Activated CD4-positive, alpha-beta T cell treated with anti-CD3 and anti-CD28 coated beads for 36 hours (primary cell): ENCODE measurements at regions not wholly inside any gene's neighbourhood (a gene's known extent, or its start where the extent isn't known, plus 50 kb on each side); places are given as distances from the start of the nearest gene placed in this dataset.

ENCODE experiments used
- ATAC-seq: fragments of 200-7000 bp; cut with Tn5 transposase; one replicate; pipeline ENCODE4 v1.10.0; 2021; ENCODE audit warnings: mild to moderate bottlenecking, moderate library complexity
- CTCF ChIA-PET: fragments of 350-600 bp; sonication (Branson Sonifier 250); formaldehyde crosslinking; loops from one replicate; lab custom pipeline; 2021; ENCODE audit warnings: antibody characterized with exemption; lab: Charles Lee
- POLR2A ChIA-PET: fragments of 350-600 bp; sonication (Branson Sonifier 250); formaldehyde crosslinking; loops from one replicate; lab custom pipeline; 2021; ENCODE audit warnings: antibody characterized with exemption, inconsistent platforms; lab: Charles Lee
- DNase-seq: peaks from one replicate; pipeline ENCODE4 v3.0.0-alpha.2; 2020
- H3K27ac Mint-ChIP-seq: one replicate; pipeline ENCODE4 v1.8.0; 2021; ENCODE audit warnings: mixed read lengths
- H3K27me3 Mint-ChIP-seq: one replicate; pipeline ENCODE4 v1.8.0; 2021; ENCODE audit warnings: mixed read lengths
- H3K36me3 Mint-ChIP-seq: one replicate; pipeline ENCODE4 v1.8.0; 2021; ENCODE audit warnings: low read depth, mixed read lengths
- H3K4me1 Mint-ChIP-seq: one replicate; pipeline ENCODE4 v1.8.0; 2021; ENCODE audit warnings: mixed read lengths
- H3K4me3 Mint-ChIP-seq: one replicate; pipeline ENCODE4 v1.8.0; 2021; ENCODE audit warnings: mild to moderate bottlenecking, moderate library complexity, mixed read lengths
- H3K9me3 Mint-ChIP-seq: one replicate; pipeline ENCODE4 v1.8.0; 2021; ENCODE audit warnings: low read depth, mixed read lengths
- intact Hi-C, 2 experiments: fragments of 100-400 bp; cut with DNase I in 1 of 2; cut with micrococcal nuclease in 1 of 2; formaldehyde crosslinking; loops; one replicate each; pipeline versions ENCODE4 v1.14.2 to v1.15.1; 2022 to 2024; cut with DNase I, micrococcal nuclease

DNA sequence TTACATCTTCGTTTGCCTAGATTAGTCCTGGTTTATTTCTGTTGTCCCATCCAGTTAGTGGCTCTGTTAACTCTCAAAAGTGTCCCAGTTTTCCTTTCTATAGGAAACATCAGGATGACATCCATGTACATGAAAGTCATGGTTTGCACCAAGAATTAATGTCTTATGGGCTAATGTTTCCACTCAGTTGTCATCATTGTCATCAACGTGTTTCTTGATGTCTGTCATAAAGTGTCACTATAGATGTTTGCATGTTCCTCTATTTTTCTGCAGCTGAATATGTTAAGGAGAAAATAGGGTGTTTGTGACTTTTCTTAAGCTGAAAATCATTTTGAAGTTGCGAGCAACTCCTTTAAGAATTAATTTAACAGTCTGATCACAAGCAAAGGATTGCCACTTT lies 567.0 kb downstream of the TMEM114 start:
- no peaks in the 10 kb centered on the region for H3K27me3 Mint-ChIP-seq
- no peak overlapping the region for H3K4me3 Mint-ChIP-seq
- DNase-seq (no peak), ATAC-seq (no peak)
- no peak overlapping the region for H3K27ac Mint-ChIP-seq
- CTCF ChIA-PET, result no interaction called here
- peaks cover 12% of the 10 kb centered on the region for H3K9me3 Mint-ChIP-seq
- H3K4me1 Mint-ChIP-seq, result no peaks in the 10 kb centered on the region
- intact Hi-C loops, result no loop called here
- H3K36me3 Mint-ChIP-seq, result no peaks in the 10 kb centered on the region
- POLR2A ChIA-PET, result no interaction called here

DNA sequence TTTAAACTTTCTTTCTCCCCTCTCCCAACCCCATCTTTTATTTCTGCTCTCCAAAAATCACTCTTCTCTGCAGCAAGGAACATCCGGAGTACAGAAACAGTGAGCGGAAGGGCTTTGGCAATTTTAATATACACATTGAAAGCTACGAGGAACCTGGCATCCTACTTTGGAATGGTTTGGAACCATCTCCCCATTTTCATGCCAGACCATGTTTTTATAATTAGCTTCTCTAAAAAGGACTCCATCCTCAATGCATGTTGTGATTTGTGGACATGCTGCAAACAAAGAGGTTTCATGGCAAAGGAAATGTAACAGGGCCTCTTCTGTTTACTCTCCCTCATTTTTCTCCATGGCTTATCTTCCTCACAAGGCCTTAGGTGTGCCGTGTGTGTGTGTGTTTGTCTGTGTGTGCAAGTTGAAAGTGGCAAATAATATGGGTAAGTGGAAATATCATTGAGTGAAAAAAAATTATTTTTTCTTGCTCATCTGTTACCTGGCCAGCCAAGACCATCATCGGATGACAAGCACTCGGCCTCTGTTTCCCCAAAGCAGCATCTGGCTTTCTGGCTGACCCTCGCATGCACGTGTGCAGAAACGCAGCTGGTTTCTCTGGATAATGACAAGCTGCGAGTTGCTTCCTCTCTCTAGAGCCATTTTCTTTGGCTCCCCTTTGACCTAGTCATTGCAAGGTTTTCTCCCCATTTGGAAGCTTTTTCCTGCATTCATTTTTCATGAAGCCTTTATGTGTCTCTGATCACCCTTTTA lies 585.0 kb downstream of the TMEM114 start:
- intact Hi-C loops, result no loop called here
- POLR2A ChIA-PET, result no interaction called here

DNA sequence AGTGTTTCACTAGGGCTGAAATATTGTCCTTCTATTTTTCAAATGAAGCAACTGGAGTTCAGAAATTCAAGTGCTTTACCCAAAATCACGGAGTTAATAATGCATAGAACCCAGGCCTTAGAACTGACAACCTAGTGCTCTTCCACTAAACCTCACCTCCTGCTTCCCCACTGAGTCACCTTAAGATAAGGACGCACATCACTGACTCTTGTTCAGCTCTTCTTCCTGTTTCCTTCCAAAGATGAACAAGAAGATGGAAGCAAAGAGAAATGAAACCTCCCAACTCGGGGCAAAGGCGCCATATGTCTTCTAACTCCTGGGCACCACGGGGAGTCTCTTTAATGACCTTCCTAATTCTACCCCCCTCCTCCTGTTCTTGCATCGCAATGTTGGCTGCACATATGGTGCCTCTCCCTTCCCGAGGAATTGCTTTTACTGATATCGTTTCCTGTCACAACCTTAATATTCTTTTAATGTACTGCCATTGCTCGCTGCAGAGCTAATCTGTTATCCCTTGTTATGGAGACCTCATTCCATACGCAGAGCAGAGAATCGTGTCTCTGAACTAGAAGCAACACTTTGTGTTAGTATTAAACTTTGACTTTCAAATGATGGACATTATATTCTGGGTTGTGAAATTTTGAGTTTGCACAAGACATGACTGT lies 591.4 kb downstream of the TMEM114 start:
- H3K27ac Mint-ChIP-seq, result no peak overlapping the region
- DNase-seq (no peak), ATAC-seq (no peak)
- no peaks in the 10 kb centered on the region for H3K4me1 Mint-ChIP-seq
- peaks cover 25% of the 10 kb centered on the region for H3K9me3 Mint-ChIP-seq
- no peaks in the 10 kb centered on the region for H3K36me3 Mint-ChIP-seq
- H3K27me3 Mint-ChIP-seq, result no peaks in the 10 kb centered on the region
- ChIA-PET CTCF (no interaction called here), POLR2A (no interaction called here)
- no peak overlapping the region for H3K4me3 Mint-ChIP-seq
- intact Hi-C loops, result no loop called here

More for the DNA sequence above, 585.0 kb downstream of the TMEM114 start:
- Mint-ChIP-seq H3K36me3 (no peaks in the 10 kb centered on the region), H3K4me1 (no peaks in the 10 kb centered on the region), H3K27ac (no peak overlapping the region), H3K4me3 (no peak overlapping the region), H3K9me3 (peaks cover 17% of the 10 kb centered on the region), H3K27me3 (no peaks in the 10 kb centered on the region)
- CTCF ChIA-PET, result no interaction called here
- DNase-seq (no peak), ATAC-seq (no peak)

DNA sequence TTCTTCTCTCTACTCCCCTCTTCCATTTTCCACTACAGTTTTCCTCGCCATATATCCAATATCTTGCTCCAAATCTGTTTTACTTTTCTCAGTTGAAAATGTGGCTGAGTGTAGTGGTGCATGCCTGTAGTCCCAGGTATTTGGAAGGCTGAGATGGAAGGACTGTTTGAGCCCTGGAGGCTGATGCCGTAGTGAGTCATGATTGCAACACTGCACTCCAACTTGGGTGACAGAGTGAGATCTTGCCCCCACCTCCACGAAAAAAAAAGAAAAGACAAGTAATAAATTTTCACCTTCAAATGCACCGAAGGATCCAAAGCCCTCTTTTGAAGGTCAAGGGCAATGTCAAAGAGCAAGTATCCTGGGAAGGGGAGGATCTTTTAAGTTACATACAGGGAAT lies 592.3 kb downstream of the TMEM114 start:
- intact Hi-C loops, result no loop called here
- CTCF ChIA-PET, result no interaction called here
- Mint-ChIP-seq H3K36me3 (no peaks in the 10 kb centered on the region), H3K27me3 (no peaks in the 10 kb centered on the region), H3K27ac (no peak overlapping the region), H3K4me1 (no peaks in the 10 kb centered on the region), H3K9me3 (peaks cover 29% of the 10 kb centered on the region), H3K4me3 (no peak overlapping the region)
- ATAC-seq (no peak), DNase-seq (no peak)
- POLR2A ChIA-PET, result no interaction called here

DNA sequence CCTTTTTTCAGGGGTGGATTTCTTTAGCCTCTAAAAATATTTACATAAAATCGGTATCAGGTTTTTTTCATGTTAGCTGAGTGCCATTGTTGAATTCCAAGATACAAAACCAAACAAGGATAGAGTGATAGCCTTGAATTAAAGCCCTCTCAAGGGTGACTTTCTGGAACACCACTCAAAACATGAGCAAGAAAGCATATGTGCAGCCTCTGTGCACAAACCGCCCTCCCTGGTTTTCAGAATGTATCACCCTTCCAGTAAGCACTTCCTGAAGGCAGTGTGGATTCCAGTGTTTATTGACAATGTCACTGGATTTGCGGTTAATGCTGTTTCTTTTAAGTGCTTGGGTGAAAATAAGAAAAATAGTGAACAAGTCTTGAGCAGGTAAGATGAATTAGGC lies 597.7 kb downstream of the TMEM114 start:
- no peak for DNase-seq
- H3K9me3 Mint-ChIP-seq, result peaks cover 15% of the 10 kb centered on the region
- intact Hi-C loops, result no loop called here
- H3K4me3 Mint-ChIP-seq, result no peak overlapping the region
- no peaks in the 10 kb centered on the region for H3K27me3 Mint-ChIP-seq
- no peak overlapping the region for H3K27ac Mint-ChIP-seq
- H3K4me1 Mint-ChIP-seq, result no peaks in the 10 kb centered on the region
- ChIA-PET CTCF (no interaction called here), POLR2A (no interaction called here)
- H3K36me3 Mint-ChIP-seq, result no peaks in the 10 kb centered on the region
- no peak for ATAC-seq

DNA sequence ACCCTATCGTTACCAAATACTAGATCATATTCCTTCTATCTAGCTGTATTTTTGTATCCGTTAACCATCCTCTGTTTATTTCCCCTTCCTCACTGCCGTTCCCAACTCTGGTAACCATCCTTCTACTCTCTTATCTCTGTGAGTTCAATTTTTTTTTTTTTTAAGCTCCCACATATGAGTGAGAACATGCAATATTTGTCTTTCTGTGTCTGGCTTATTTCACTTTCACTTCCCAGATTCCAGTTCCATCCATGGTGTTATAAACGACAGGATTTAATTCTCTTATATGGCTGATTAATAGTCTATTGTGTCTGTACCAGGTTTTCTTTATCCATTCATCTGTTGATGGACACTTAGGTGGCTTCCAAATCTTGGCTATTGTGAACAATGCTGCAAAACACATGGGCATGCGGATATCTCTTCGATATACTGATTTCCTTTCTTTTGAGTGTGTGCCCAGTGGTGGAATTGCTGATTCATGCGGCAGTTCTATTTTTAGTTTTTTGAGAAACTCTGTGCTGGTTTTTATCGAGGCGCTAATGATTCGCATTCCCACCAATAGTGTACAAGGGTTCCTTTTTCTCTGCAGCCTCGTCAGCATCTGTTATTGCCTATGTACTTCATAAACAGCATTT lies 599.6 kb downstream of the TMEM114 start:
- CTCF ChIA-PET, result no interaction called here
- no peaks in the 10 kb centered on the region for H3K36me3 Mint-ChIP-seq
- H3K9me3 Mint-ChIP-seq, result peaks cover 13% of the 10 kb centered on the region
- POLR2A ChIA-PET, result no interaction called here
- ATAC-seq (no peak), DNase-seq (no peak)
- intact Hi-C loops, result no loop called here
- no peak overlapping the region for H3K4me3 Mint-ChIP-seq
- no peak overlapping the region for H3K27ac Mint-ChIP-seq
- H3K27me3 Mint-ChIP-seq, result no peaks in the 10 kb centered on the region
- H3K4me1 Mint-ChIP-seq, result no peaks in the 10 kb centered on the region

DNA sequence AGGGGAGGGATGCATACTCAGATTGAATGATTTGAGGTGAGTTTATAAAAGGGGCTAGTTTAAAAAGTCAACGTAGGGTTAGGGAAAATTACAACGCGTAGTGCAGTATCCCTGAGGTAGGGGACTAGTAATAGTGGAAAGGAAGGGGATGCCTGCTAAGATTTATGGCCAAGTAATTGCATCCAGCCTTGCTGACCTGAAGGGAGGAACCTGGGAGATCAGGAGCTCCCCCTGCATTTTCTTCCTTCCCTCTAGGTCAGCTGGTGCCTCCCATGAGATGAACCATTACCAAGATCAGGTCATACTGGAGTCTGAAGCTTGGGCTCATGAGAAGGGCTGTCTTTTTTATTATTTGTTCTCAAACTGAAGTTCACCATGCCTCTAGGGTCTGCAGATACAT lies 606.6 kb downstream of the TMEM114 start:
- CTCF ChIA-PET, result no interaction called here
- no peak overlapping the region for H3K27ac Mint-ChIP-seq
- no peaks in the 10 kb centered on the region for H3K36me3 Mint-ChIP-seq
- DNase-seq, result no peak
- no peak for ATAC-seq
- intact Hi-C loops, result no loop called here
- no peaks in the 10 kb centered on the region for H3K4me1 Mint-ChIP-seq
- H3K4me3 Mint-ChIP-seq, result no peak overlapping the region
- no peaks in the 10 kb centered on the region for H3K9me3 Mint-ChIP-seq
- POLR2A ChIA-PET, result no interaction called here
- H3K27me3 Mint-ChIP-seq, result no peaks in the 10 kb centered on the region

DNA sequence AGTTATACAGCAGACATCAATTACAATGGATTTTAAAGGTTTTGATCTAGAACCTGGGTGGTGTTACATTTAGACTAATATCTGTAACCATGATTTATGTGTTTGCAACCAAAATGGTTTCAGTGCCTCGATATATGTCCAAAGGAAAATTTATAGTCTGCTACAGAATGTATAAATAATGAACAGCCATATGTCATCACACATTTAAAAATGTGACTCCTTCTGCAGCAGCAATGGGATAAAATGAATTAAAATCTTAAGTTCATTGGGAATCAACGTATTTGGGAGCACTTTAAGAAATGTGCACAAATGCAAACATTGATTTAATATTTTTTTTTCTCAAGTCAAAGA lies 610.2 kb downstream of the TMEM114 start:
- Mint-ChIP-seq H3K4me1 (no peaks in the 10 kb centered on the region), H3K36me3 (no peaks in the 10 kb centered on the region), H3K4me3 (no peak overlapping the region), H3K27me3 (no peaks in the 10 kb centered on the region), H3K27ac (no peak overlapping the region), H3K9me3 (no peaks in the 10 kb centered on the region)
- ATAC-seq (no peak), DNase-seq (no peak)
- intact Hi-C loops, result no loop called here
- ChIA-PET CTCF (no interaction called here), POLR2A (no interaction called here)

DNA sequence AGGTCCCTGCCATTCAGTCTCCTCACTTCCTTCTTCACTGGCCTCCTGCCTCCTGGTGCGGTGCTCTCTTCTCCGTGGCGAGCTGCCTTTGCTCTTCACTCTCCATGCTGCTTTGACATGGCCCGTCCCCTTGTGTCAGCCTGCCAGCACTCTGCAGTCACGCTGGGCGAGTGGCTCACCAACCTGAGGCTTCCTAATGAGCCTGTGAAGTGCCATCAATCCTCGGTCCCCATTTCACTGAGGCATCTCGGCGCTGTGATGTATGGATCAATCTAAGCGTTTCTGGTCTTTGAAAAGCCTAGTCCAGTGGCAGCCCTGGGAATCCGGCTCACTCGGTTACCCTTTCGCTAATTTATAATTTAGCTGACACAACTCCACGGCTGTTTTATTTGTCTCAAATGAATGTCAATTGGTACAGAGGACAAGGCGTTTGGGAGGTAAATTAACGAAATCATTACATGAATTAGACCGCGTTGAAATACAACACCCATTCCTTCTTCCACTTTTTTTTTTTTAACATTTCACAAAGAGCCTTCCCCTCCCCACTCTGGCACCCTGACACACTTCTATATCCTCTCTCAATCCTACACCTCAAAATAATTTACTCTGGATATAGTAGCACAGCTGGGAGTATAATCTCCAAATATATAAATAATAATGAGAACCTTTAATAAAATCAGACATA lies 610.7 kb downstream of the TMEM114 start:
- Mint-ChIP-seq H3K4me1 (no peaks in the 10 kb centered on the region), H3K4me3 (no peak overlapping the region), H3K9me3 (no peaks in the 10 kb centered on the region), H3K27ac (no peak overlapping the region), H3K27me3 (no peaks in the 10 kb centered on the region), H3K36me3 (no peaks in the 10 kb centered on the region)
- intact Hi-C loops, result no loop called here
- CTCF ChIA-PET, result no interaction called here
- POLR2A ChIA-PET, result interaction anchor here (0.7 kb wide), 1 partner anchor 910 kb away, joined by 3 read pairs; no protein-coding TSS in a partner anchor
- DNase-seq, result no peak
- ATAC-seq, result no peak

DNA sequence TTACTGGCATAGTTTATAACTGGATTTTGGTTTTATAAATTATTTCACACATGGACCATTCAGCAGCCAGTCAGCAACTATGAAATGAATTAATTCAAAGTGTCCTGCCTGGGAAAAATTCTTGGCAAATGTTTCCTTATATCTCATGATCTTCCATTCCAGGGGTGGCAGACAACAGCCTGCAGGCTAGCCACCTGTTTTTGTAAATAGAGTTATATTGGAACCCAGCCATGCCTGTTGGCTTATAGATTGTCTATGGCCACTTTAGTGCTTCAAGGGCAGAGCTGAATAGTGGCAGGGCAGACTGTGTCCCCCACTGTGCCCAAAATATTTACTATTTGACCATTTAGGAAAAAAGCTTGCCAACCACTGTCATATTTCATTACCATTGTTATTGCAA lies 613.7 kb downstream of the TMEM114 start:
- DNase-seq, result no peak
- no peak overlapping the region for H3K27ac Mint-ChIP-seq

DNA sequence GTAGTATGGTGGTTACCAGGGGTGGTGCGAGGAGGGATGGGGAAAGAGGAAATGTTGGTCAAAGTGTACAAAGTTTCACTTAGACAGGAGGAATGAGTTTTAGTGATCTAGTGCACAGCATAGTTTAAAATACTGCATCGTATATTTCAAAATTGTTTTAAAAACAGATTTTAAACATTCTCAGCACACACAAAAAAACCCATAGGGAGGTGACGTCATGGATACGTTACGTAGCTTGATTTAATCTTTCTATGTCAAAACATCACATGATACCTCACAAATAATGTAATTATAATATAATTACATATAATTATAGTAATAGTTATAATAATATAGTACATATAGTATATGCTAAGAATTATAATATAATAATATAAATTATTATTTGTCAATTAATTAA lies 614.2 kb downstream of the TMEM114 start:
- ChIA-PET CTCF (no interaction called here), POLR2A (no interaction called here)
- no peak for DNase-seq
- Mint-ChIP-seq H3K4me3 (no peak overlapping the region), H3K9me3 (peaks cover 6% of the 10 kb centered on the region), H3K27ac (no peak overlapping the region), H3K4me1 (no peaks in the 10 kb centered on the region), H3K36me3 (no peaks in the 10 kb centered on the region), H3K27me3 (no peaks in the 10 kb centered on the region)
- ATAC-seq, result no peak
- intact Hi-C loops, result no loop called here

More for the DNA sequence above, 613.7 kb downstream of the TMEM114 start:
- H3K4me3 Mint-ChIP-seq, result no peak overlapping the region
- ChIA-PET CTCF (no interaction called here), POLR2A (no interaction called here)
- intact Hi-C loops, result no loop called here
- H3K9me3 Mint-ChIP-seq, result peaks cover 6% of the 10 kb centered on the region
- no peaks in the 10 kb centered on the region for H3K36me3 Mint-ChIP-seq
- no peak for ATAC-seq
- no peaks in the 10 kb centered on the region for H3K27me3 Mint-ChIP-seq
- H3K4me1 Mint-ChIP-seq, result no peaks in the 10 kb centered on the region
